Neural cell (in vitro differentiated cells): ENCODE measurements at regions not wholly inside any gene's neighbourhood (a gene's known extent, or its start where the extent isn't known, plus 50 kb on each side); places are given as distances from the start of the nearest gene placed in this dataset.

Experiments
- H2AFZ ChIP-seq: fragments of 200-600, 300-800 bp; sonication (generic), shearing (Covaris generic); 2 replicates; pipeline ENCODE4 v1.6.0; 2014; ENCODE audit warnings: low read depth, mild to moderate bottlenecking, antibody characterized with exemption, low read length, moderate library complexity
- H3F3A ChIP-seq: fragments of 200-600 bp; shearing (Covaris generic); 2 replicates; pipeline ENCODE4 v1.6.1; 2016; ENCODE audit warnings: mild to moderate bottlenecking, moderate library complexity, mixed read lengths, antibody characterized with exemption, low read length; ENCODE audit not compliant: insufficient read depth, poor library complexity, severe bottlenecking
- H3K27ac ChIP-seq: fragments of 200-600, 300-800 bp; sonication (generic), shearing (Covaris generic); 2 replicates; pipeline ENCODE4 v1.5.1; 2014; ENCODE audit warnings: mild to moderate bottlenecking, low read length, moderate library complexity
- H3K27me3 ChIP-seq: fragments of 300-800, 200-600 bp; sonication (generic), shearing (Covaris generic); 2 replicates; pipeline ENCODE4 v1.6.0; 2014; ENCODE audit warnings: mild to moderate bottlenecking, low read depth, low read length, moderate library complexity; ENCODE audit not compliant: insufficient read depth
- H3K36me3 ChIP-seq: fragments of 300-800, 200-600 bp; sonication (generic), shearing (Covaris generic); 2 replicates; pipeline ENCODE4 v1.5.1; 2014; ENCODE audit warnings: mild to moderate bottlenecking, antibody characterized with exemption, low read length, moderate library complexity; ENCODE audit not compliant: insufficient read depth
- H3K4me2 ChIP-seq: fragments of 300-800, 200-600 bp; sonication (generic), shearing (Covaris generic); 2 replicates; pipeline ENCODE4 v1.6.0; 2014; ENCODE audit warnings: mild to moderate bottlenecking, low read length
- H3K4me3 ChIP-seq: fragments of 300-800, 200-600 bp; sonication (generic), shearing (Covaris generic); 2 replicates; pipeline ENCODE4 v1.5.1; 2014; ENCODE audit warnings: mild to moderate bottlenecking, low read length, moderate library complexity
- H3K79me2 ChIP-seq: fragments of 200-600 bp; shearing (Covaris generic); replicated peaks from 2 replicates; pipeline ENCODE4 v1.6.0; 2014; ENCODE audit warnings: mild to moderate bottlenecking, low read length, moderate library complexity; ENCODE audit not compliant: insufficient read depth
- H3K9ac ChIP-seq: fragments of 300-800, 200-600 bp; sonication (generic), shearing (Covaris generic); 2 replicates; pipeline ENCODE4 v1.6.1; 2016; ENCODE audit warnings: mild to moderate bottlenecking, low read length, mixed read lengths
- H3K9me2 ChIP-seq: fragments of 200-600 bp; shearing (Covaris generic); 2 replicates; pipeline ENCODE4 v1.6.1; 2016; ENCODE audit warnings: mild to moderate bottlenecking, low read length, mixed read lengths; ENCODE audit not compliant: insufficient read depth
- H3K9me3 ChIP-seq: fragments of 200-600, 300-800 bp; sonication (generic), shearing (Covaris generic); 2 replicates; pipeline ENCODE4 v1.6.1; 2016; ENCODE audit warnings: mild to moderate bottlenecking, mixed run types, low read length, moderate library complexity, mixed read lengths
- H4K20me1 ChIP-seq: fragments of 200-600 bp; shearing (Covaris generic); 2 replicates; pipeline ENCODE4 v1.6.1; 2016; ENCODE audit warnings: mild to moderate bottlenecking, mixed run types; ENCODE audit not compliant: insufficient read depth
- EP300 ChIP-seq: fragments of 450-650 bp; conservative IDR thresholded peaks from 2 replicates; pipeline ENCODE4 v1.6.1; 2014; ENCODE audit warnings: antibody characterized with exemption, mild to moderate bottlenecking, moderate library complexity; ENCODE audit not compliant: poor library complexity, severe bottlenecking
- EZH2 ChIP-seq: fragments of 200-600, 300-800 bp; shearing (Covaris generic), sonication (generic); IDR thresholded peaks from 2 replicates; pipeline ENCODE4 v1.6.1; 2014; ENCODE audit warnings: antibody characterized with exemption, low read length, borderline replicate concordance, mild to moderate bottlenecking; ENCODE audit not compliant: insufficient read depth, poor library complexity, severe bottlenecking
- MXI1 ChIP-seq: fragments of 450-650 bp; conservative IDR thresholded peaks from 2 replicates; pipeline ENCODE4 v1.6.1; 2014; ENCODE audit warnings: antibody characterized with exemption, mild to moderate bottlenecking; ENCODE audit not compliant: poor library complexity, severe bottlenecking
- POLR2AphosphoS5 ChIP-seq: IDR thresholded peaks from 2 replicates; pipeline ENCODE4 v1.6.1; 2012
- RAD21 ChIP-seq: fragments of 450-650 bp; conservative IDR thresholded peaks from 2 replicates; pipeline ENCODE4 v1.6.1; 2014; ENCODE audit warnings: antibody characterized with exemption, mild to moderate bottlenecking, moderate library complexity
- SMC3 ChIP-seq: fragments of 450-650 bp; conservative IDR thresholded peaks from 2 replicates; pipeline ENCODE4 v1.6.1; 2014; ENCODE audit warnings: antibody characterized with exemption, mild to moderate bottlenecking, moderate library complexity; ENCODE audit not compliant: poor library complexity
- TAF1 ChIP-seq: IDR thresholded peaks from 2 replicates; pipeline ENCODE4 v1.6.1; 2012; ENCODE audit warnings: low read depth
- TF ChIP-seq, protein P1 (sequence below): fragments of 450-650 bp; IDR thresholded peaks from 2 replicates; pipeline ENCODE4 v1.5.1; 2014; ENCODE audit warnings: antibody characterized with exemption, mild to moderate bottlenecking, moderate library complexity; ENCODE audit not compliant: poor library complexity, severe bottlenecking
- TF ChIP-seq, protein P2 (sequence below): IDR thresholded peaks from 2 replicates; pipeline ENCODE4 v1.6.1; 2012; ENCODE audit warnings: borderline replicate concordance

DNA sequence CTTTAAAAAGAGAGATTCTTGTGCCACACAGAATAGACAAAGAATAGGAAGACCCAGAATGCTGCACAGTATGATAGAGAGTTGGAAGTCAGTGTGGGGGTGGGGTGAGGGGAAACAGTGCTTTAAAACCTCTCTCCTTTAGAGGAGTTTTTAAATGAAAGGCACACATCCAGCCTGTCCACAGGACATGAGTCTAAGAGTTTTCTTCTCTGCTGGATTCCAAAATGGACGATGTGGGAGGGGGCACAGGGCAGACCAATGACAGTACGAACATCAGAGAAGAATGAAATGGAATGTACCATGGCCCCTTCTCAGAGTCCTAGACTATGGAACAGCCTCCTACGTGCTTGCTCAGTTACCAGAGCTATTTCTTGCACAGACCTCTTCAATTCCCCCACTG is 458.2 kb upstream of the DAB1 start:
- H2AFZ ChIP-seq, result no peak overlapping the region
- no peaks in the 10 kb centered on the region for H3F3A ChIP-seq
- H3K36me3 ChIP-seq, result no peaks in the 10 kb centered on the region
- H3K9me3 ChIP-seq, result no peaks in the 10 kb centered on the region
- H3K4me2 ChIP-seq, result no peak overlapping the region
- no peak overlapping the region for H3K4me3 ChIP-seq
- no peaks in the 10 kb centered on the region for H4K20me1 ChIP-seq
- H3K27me3 ChIP-seq, result no peaks in the 10 kb centered on the region
- H3K9me2 ChIP-seq, result no peaks in the 10 kb centered on the region
- TF ChIP-seq, protein P1, sequence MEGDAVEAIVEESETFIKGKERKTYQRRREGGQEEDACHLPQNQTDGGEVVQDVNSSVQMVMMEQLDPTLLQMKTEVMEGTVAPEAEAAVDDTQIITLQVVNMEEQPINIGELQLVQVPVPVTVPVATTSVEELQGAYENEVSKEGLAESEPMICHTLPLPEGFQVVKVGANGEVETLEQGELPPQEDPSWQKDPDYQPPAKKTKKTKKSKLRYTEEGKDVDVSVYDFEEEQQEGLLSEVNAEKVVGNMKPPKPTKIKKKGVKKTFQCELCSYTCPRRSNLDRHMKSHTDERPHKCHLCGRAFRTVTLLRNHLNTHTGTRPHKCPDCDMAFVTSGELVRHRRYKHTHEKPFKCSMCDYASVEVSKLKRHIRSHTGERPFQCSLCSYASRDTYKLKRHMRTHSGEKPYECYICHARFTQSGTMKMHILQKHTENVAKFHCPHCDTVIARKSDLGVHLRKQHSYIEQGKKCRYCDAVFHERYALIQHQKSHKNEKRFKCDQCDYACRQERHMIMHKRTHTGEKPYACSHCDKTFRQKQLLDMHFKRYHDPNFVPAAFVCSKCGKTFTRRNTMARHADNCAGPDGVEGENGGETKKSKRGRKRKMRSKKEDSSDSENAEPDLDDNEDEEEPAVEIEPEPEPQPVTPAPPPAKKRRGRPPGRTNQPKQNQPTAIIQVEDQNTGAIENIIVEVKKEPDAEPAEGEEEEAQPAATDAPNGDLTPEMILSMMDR, result no peak
- TF ChIP-seq MXI1 (no peak), SMC3 (no peak), EZH2 (no peak), TAF1 (no peak), RAD21 (no peak), EP300 (no peak), POLR2AphosphoS5 (no peak)
- TF ChIP-seq, protein P2, sequence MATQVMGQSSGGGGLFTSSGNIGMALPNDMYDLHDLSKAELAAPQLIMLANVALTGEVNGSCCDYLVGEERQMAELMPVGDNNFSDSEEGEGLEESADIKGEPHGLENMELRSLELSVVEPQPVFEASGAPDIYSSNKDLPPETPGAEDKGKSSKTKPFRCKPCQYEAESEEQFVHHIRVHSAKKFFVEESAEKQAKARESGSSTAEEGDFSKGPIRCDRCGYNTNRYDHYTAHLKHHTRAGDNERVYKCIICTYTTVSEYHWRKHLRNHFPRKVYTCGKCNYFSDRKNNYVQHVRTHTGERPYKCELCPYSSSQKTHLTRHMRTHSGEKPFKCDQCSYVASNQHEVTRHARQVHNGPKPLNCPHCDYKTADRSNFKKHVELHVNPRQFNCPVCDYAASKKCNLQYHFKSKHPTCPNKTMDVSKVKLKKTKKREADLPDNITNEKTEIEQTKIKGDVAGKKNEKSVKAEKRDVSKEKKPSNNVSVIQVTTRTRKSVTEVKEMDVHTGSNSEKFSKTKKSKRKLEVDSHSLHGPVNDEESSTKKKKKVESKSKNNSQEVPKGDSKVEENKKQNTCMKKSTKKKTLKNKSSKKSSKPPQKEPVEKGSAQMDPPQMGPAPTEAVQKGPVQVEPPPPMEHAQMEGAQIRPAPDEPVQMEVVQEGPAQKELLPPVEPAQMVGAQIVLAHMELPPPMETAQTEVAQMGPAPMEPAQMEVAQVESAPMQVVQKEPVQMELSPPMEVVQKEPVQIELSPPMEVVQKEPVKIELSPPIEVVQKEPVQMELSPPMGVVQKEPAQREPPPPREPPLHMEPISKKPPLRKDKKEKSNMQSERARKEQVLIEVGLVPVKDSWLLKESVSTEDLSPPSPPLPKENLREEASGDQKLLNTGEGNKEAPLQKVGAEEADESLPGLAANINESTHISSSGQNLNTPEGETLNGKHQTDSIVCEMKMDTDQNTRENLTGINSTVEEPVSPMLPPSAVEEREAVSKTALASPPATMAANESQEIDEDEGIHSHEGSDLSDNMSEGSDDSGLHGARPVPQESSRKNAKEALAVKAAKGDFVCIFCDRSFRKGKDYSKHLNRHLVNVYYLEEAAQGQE, result no peak
- no peak overlapping the region for H3K9ac ChIP-seq
- peak overlapping the region; percentile 17 for H3K27ac ChIP-seq
- H3K79me2 ChIP-seq, result no peaks in the 10 kb centered on the region

DNA sequence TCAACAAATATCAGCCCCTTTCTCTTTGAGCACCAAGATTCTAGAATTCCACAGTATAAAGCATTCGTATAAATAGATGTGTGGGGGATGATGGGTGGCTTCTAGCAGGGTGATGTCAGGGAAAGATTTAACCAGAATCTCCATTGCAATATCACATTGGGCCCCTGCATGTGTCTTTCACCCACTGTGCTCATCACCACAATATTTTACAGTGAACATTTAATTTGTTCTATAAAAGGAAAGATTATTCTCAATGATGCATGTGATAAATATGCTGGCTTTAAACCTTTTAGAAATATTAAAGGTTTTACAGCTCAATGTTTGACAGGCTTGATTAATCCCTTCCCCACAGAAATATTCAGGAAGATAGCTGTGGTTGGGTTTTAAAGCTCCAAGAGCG is 457.8 kb upstream of the DAB1 start:
- TF ChIP-seq, protein P1, result no peak
- TF ChIP-seq POLR2AphosphoS5 (no peak), RAD21 (no peak), EP300 (no peak), SMC3 (no peak), TAF1 (no peak), EZH2 (no peak), MXI1 (no peak)
- TF ChIP-seq, protein P2, result no peak
- Histone ChIP-seq H3K27me3 (no peaks in the 10 kb centered on the region), H4K20me1 (no peaks in the 10 kb centered on the region), H3K4me2 (no peak overlapping the region), H3K36me3 (no peaks in the 10 kb centered on the region), H3K9me3 (no peaks in the 10 kb centered on the region), H3K27ac (peak overlapping the region; percentile 17), H3K79me2 (no peaks in the 10 kb centered on the region), H3K9ac (no peak overlapping the region), H2AFZ (no peak overlapping the region), H3K4me3 (peak overlapping the region; percentile 3), H3F3A (no peaks in the 10 kb centered on the region), H3K9me2 (no peaks in the 10 kb centered on the region)
